Heart right ventricle (tissue), 16 donors: ENCODE measurements at regions not wholly inside any gene's neighbourhood (a gene's known extent, or its start where the extent isn't known, plus 50 kb on each side); places are given as distances from the start of the nearest gene placed in this dataset.

ENCODE experiments used
- ATAC-seq, 8 donors: fragments of 200-7000 bp; cut with Tn5 transposase; one replicate each; pipeline ENCODE4 v1.9.1; 2020; ENCODE audit warnings: mild to moderate bottlenecking in 8 of 8, moderate library complexity in 8 of 8, moderate number of reproducible peaks in 1 of 8
- DNase-seq, 2 donors: peaks; one replicate each; pipeline ENCODE4 v3.0.0-alpha.2; 2020
- H3K27ac ChIP-seq, 10 donors: fragments of 200-600 bp; sonication (generic) in 2 of 10; one replicate each; pipeline versions ENCODE4 v1.5.0 to v1.8.0; 2020 to 2022; ENCODE audit warnings: mild to moderate bottlenecking in 3 of 10
- H3K27me3 ChIP-seq, 7 donors: fragments of 200-600 bp; one replicate each; pipeline ENCODE4 v1.8.0; 2021 to 2022; ENCODE audit warnings: mild to moderate bottlenecking in 2 of 7
- H3K36me3 ChIP-seq, 9 donors: fragments of 200-600 bp; sonication (generic) in 1 of 9; one replicate each; pipeline versions ENCODE4 v1.5.0 to v1.8.0; 2020 to 2022; ENCODE audit warnings: mild to moderate bottlenecking in 2 of 9
- H3K4me1 ChIP-seq, 9 donors: fragments of 200-600 bp; sonication (generic) in 1 of 9; one replicate each; pipeline versions ENCODE4 v1.5.0 to v1.8.0; 2020 to 2022; ENCODE audit warnings: mild to moderate bottlenecking in 4 of 9
- H3K4me3 ChIP-seq, 10 donors: fragments of 200-600 bp; sonication (generic) in 2 of 10; one replicate each; pipeline versions ENCODE4 v1.5.0 to v1.8.0; 2020 to 2022; ENCODE audit warnings: mild to moderate bottlenecking in 7 of 10, moderate library complexity in 2 of 10
- H3K9me3 ChIP-seq, 11 donors: fragments of 200-600 bp in 10 of 11; sonication (generic) in 2 of 11; one replicate each; pipeline versions ENCODE4 v1.5.0 to v1.8.0; 2013 to 2022; ENCODE audit warnings: mild to moderate bottlenecking in 2 of 11, control low read depth in 1 of 11, moderate library complexity in 1 of 11
- CTCF ChIP-seq, 9 donors: fragments of 200-600 bp; sonication (generic) in 2 of 9; IDR thresholded peaks; one replicate each; pipeline versions ENCODE4 v1.5.0 to v1.8.0; 2021 to 2022; ENCODE audit warnings: antibody characterized with exemption in 9 of 9, mild to moderate bottlenecking in 5 of 9, moderate library complexity in 1 of 9
- WGBS, 2 donors: extraction: QIAGEN DNeasy Blood & Tissue Kit; methylation state at CpG; one replicate each; pipeline ENCODE4 v1.1.7; 2013; ENCODE audit warnings: inconsistent platforms in 1 of 2; 5-methylcytosine and 5-hydroxymethylcytosine counted together
- intact Hi-C, 10 donors: fragments of 100-400 bp; cut with DNase I; formaldehyde crosslinking; loops; one replicate each; pipeline versions ENCODE4 v1.11.1 to v1.14.2; 2022
- donor health status: Arrhythmogenic right ventricular cardiomyopathy.
- donor health status: ischemic (EF 13 %, LVEDD 7.1; RV severe dilation, severe dysfunction).
- donor health status: healthy with polysubstance abuse.
- donor health status: DM: no; HTN: yes; CAD: no.
- donor health status: DM: no; HTN: no; CAD: no.
- donor health status: ischemic (EF 25% LVEDD 6.9; RV normal size, moderate dysfunction).
- donor health status: ischemic (EF 25% LVEDD 5.7; RV mildly dilated, moderate dysfunction).
- donor health status: healthy.
- donor health status: DM: yes; HTN: yes; CAD: no.
- donor health status: Ischemic cardiomyopathy.
- donor health status: ischemic (EF 35%, LVEDD 5.7; RV mildly dilated, moderate dysfunction).
- donor health status: nonischemic (EF 11% LVEDD 7.7; RV severe dilation, severe dysfunction).
- donor health status: DM: yes; HTN: yes; CAD: no.
- donor health status: PGD.
- donor health status: ischemic (EF 29% LVEDD 5.4; RV normal size, mild dysfunction).
- donor health status: nonischemic (EF 23%, LVEDD 6.1; RV moderate dilation, normal function).

- no peaks in the 10 kb centered on the region for H3K36me3 ChIP-seq
- no peak for TF ChIP-seq CTCF (IDR thresholded peaks at IDR 0.05)
- no peaks in the 10 kb centered on the region for H3K9me3 ChIP-seq
- no peaks in the 10 kb centered on the region for H3K4me1 ChIP-seq
- H3K27me3 ChIP-seq = no peaks in the 10 kb centered on the region
- H3K4me3 ChIP-seq = no peak overlapping the region
- no peak for DNase-seq
- intact Hi-C loops = no loop called here
- no peak for ATAC-seq
- WGBS, 2 donors = 79 to 85% methylated on average over 3 of the region's 3 CpGs
- no peak overlapping the region for H3K27ac ChIP-seq
Measured at GRCh38 chr6:93081901-93082300, 337.5 kb downstream of the EPHA7 start.

- intact Hi-C loops = no loop called here
- Histone ChIP-seq H3K4me3 (no peak overlapping the region), H3K4me1 (no peaks in the 10 kb centered on the region), H3K27ac (no peak overlapping the region), H3K36me3 (no peaks in the 10 kb centered on the region), H3K27me3 (no peaks in the 10 kb centered on the region), H3K9me3 (peaks cover 0 to 16% (median 0%) of the 10 kb centered on the region in 11 donors)
- WGBS, 2 donors = 79 to 80% methylated on average over 1 of the region's 1 CpG
- ATAC-seq = no peak
- no peak for TF ChIP-seq CTCF (IDR thresholded peaks at IDR 0.05)
- no peak for DNase-seq
Measured at GRCh38 chr6:93079061-93079460, 340.3 kb downstream of the EPHA7 start.

- no peaks in the 10 kb centered on the region for H3K36me3 ChIP-seq
Measured at GRCh38 chr6:93073811-93074210, 345.5 kb downstream of the EPHA7 start.

DNA sequence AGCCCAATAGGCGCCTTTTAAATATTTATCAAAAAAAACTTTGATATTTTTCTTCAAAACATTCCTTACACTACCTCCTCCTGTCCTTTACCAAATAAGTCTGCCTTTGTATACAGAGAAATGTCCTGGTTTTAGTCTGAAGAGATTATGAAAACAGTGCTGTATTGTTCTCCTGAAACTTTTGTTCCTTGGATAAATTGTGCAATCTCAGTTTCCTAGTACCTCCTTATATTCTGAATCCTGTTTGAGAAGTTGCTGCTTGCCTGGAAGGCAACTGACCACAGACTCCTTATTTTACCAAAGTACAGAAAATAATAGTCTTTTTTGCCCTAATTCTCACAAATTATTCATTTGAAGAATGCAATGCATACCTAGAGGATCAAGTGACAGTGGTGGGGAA is 349.5 kb downstream of the EPHA7 start:
- DNase-seq (no peak), ATAC-seq (no peak)
- H3K36me3 ChIP-seq = no peaks in the 10 kb centered on the region
- no peaks in the 10 kb centered on the region for H3K4me1 ChIP-seq
- intact Hi-C loops = no loop called here
- peaks cover 0 to 15% (median 0%) of the 10 kb centered on the region in 11 donors for H3K9me3 ChIP-seq
- H3K27me3 ChIP-seq = no peaks in the 10 kb centered on the region
- no peak for TF ChIP-seq CTCF (IDR thresholded peaks at IDR 0.05)
- no peak overlapping the region for H3K4me3 ChIP-seq
- WGBS, 2 donors = 81 to 100% methylated on average over 1 of the region's 1 CpG
- H3K27ac ChIP-seq = no peak overlapping the region

More at GRCh38 chr6:93073811-93074210, 345.5 kb downstream of the EPHA7 start:
- no peak for ATAC-seq
- intact Hi-C loops = no loop called here
- TF ChIP-seq CTCF (IDR thresholded peaks at IDR 0.05) = no peak
- no peak for DNase-seq
- 97% methylated on average over 5 of the region's 5 CpGs for WGBS, 2 donors
- Histone ChIP-seq H3K27ac (no peak overlapping the region), H3K9me3 (peaks cover 0 to 24% (median 0%) of the 10 kb centered on the region in 11 donors), H3K27me3 (no peaks in the 10 kb centered on the region), H3K4me3 (no peak overlapping the region), H3K4me1 (no peaks in the 10 kb centered on the region)
